Progenitor cell of endocrine pancreas (in vitro differentiated cells): ENCODE measurements at regions not wholly inside any gene's neighbourhood (a gene's known extent, or its start where the extent isn't known, plus 50 kb on each side); places are given as distances from the start of the nearest gene placed in this dataset.
"Not testable (repeated sequence)": the region's sequence is repeated elsewhere in the genome, so short reads cannot be mapped to it uniquely, and the experiment has no call there.

ENCODE experiments used
- DNase-seq: peaks from one replicate; pipeline ENCODE4 v3.0.0; 2021; ENCODE audit warnings: low spot score; ENCODE audit not compliant: unreplicated experiment
- H3K27ac Mint-ChIP-seq: 2 replicates; pipeline ENCODE4 v1.8.0; 2021; ENCODE audit warnings: mild to moderate bottlenecking, moderate library complexity, mixed read lengths
- H3K27me3 Mint-ChIP-seq: 2 replicates; pipeline ENCODE4 v1.8.0; 2021; ENCODE audit warnings: mixed read lengths
- H3K36me3 Mint-ChIP-seq: 2 replicates; pipeline ENCODE4 v1.8.0; 2022; ENCODE audit warnings: mixed read lengths; ENCODE audit not compliant: insufficient read depth
- H3K4me1 Mint-ChIP-seq: 2 replicates; pipeline ENCODE4 v1.8.0; 2021; ENCODE audit warnings: low read depth, mixed read lengths
- H3K4me3 Mint-ChIP-seq: 2 replicates; pipeline ENCODE4 v1.8.0; 2021; ENCODE audit warnings: low read depth, mild to moderate bottlenecking, moderate library complexity, mixed read lengths
- H3K9me3 Mint-ChIP-seq: 2 replicates; pipeline ENCODE4 v1.8.0; 2021; ENCODE audit warnings: low read depth, mixed read lengths
- CTCF ChIP-seq: fragments of 200-600 bp; sonication (generic); IDR thresholded peaks from one replicate; pipeline ENCODE4 v1.5.0; 2021; ENCODE audit warnings: antibody characterized with exemption, mild to moderate bottlenecking; ENCODE audit not compliant: unreplicated experiment

GRCh38 chr4:138113819-138114400 is 128.2 kb downstream of the SLC7A11 start:
- Mint-ChIP-seq H3K27me3 (no peaks in the 10 kb centered on the region), H3K9me3 (peaks cover 10% of the 10 kb centered on the region), H3K4me1 (peaks cover 21% of the 10 kb centered on the region), H3K4me3 (no peak overlapping the region), H3K27ac (no peak overlapping the region), H3K36me3 (peaks cover 2% of the 10 kb centered on the region)
- TF ChIP-seq CTCF, result no peak
- no peak for DNase-seq

- H3K4me3 Mint-ChIP-seq, DNase-seq, H3K27me3 Mint-ChIP-seq, H3K36me3 Mint-ChIP-seq: not testable (repeated sequence)
- H3K27ac Mint-ChIP-seq, result peak overlapping the region; percentile 57
- peaks cover 14% of the 10 kb centered on the region for H3K9me3 Mint-ChIP-seq
- H3K4me1 Mint-ChIP-seq, result peaks cover 22% of the 10 kb centered on the region
Measured at GRCh38 chr4:138112890-138113289, 129.3 kb downstream of the SLC7A11 start.

GRCh38 chr4:138112389-138112788 is 129.8 kb downstream of the SLC7A11 start:
- Mint-ChIP-seq H3K27me3 (no peaks in the 10 kb centered on the region), H3K36me3 (peaks cover 4% of the 10 kb centered on the region), H3K9me3 (peaks cover 14% of the 10 kb centered on the region), H3K27ac (no peak overlapping the region), H3K4me3 (no peak overlapping the region), H3K4me1 (peaks cover 23% of the 10 kb centered on the region)
- DNase-seq, result no peak
- TF ChIP-seq CTCF, result no peak

GRCh38 chr4:138111462-138112000 is 130.6 kb downstream of the SLC7A11 start:
- H3K36me3 Mint-ChIP-seq, result peaks cover 4% of the 10 kb centered on the region
- TF ChIP-seq CTCF, result no peak
- H3K27ac Mint-ChIP-seq, result no peak overlapping the region
- peaks cover 23% of the 10 kb centered on the region for H3K4me1 Mint-ChIP-seq
- H3K27me3 Mint-ChIP-seq, result no peaks in the 10 kb centered on the region
- no peak for DNase-seq
- H3K9me3 Mint-ChIP-seq, result peaks cover 14% of the 10 kb centered on the region
- H3K4me3 Mint-ChIP-seq, result no peak overlapping the region

GRCh38 chr4:138110815-138111214 is 131.3 kb downstream of the SLC7A11 start:
- H3K9me3 Mint-ChIP-seq, result peaks cover 14% of the 10 kb centered on the region
- H3K4me1 Mint-ChIP-seq, result peaks cover 23% of the 10 kb centered on the region
- DNase-seq, result no peak
- H3K36me3 Mint-ChIP-seq, result peaks cover 4% of the 10 kb centered on the region
- no peaks in the 10 kb centered on the region for H3K27me3 Mint-ChIP-seq
- no peak for TF ChIP-seq CTCF
- no peak overlapping the region for H3K4me3 Mint-ChIP-seq
- H3K27ac Mint-ChIP-seq, result no peak overlapping the region

- TF ChIP-seq CTCF, result no peak
- peaks cover 30% of the 10 kb centered on the region for H3K4me1 Mint-ChIP-seq
- H3K4me3 Mint-ChIP-seq, result no peak overlapping the region
- no peaks in the 10 kb centered on the region for H3K27me3 Mint-ChIP-seq
- no peak for DNase-seq
- H3K36me3 Mint-ChIP-seq, result peaks cover 2% of the 10 kb centered on the region
- H3K27ac Mint-ChIP-seq, result no peak overlapping the region
- H3K9me3 Mint-ChIP-seq, result peaks cover 9% of the 10 kb centered on the region
Measured at GRCh38 chr4:138107023-138107422, 135.1 kb downstream of the SLC7A11 start.
